Mononuclear cell (primary cell): ENCODE measurements at regions not wholly inside any gene's neighbourhood (a gene's known extent, or its start where the extent isn't known, plus 50 kb on each side); places are given as distances from the start of the nearest gene placed in this dataset.

Source experiments
- H3K27me3 ChIP-seq: 2 replicates; pipeline ENCODE4 v1.6.0; 2011; ENCODE audit warnings: low read length, control low read depth; ENCODE audit not compliant: insufficient read depth
- H3K4me1 ChIP-seq: 2 replicates; pipeline ENCODE4 v1.5.1; 2011; ENCODE audit warnings: mild to moderate bottlenecking, low read length, control low read depth; ENCODE audit not compliant: insufficient read depth
- H3K4me3 ChIP-seq: 2 replicates; pipeline ENCODE4 v1.5.1; 2011; ENCODE audit warnings: mild to moderate bottlenecking, low read length, moderate library complexity
- H3K9me3 ChIP-seq: 2 replicates; pipeline ENCODE4 v1.5.1; 2011; ENCODE audit warnings: low read depth, mild to moderate bottlenecking, control low read depth, low read length

GRCh38 chr17:77790143-77790829 lies 168.2 kb upstream of the TNRC6C start:
- H3K4me1 ChIP-seq: peaks cover under 1% of the 10 kb centered on the region
- H3K27me3 ChIP-seq: no peaks in the 10 kb centered on the region
- H3K9me3 ChIP-seq: no peaks in the 10 kb centered on the region
- H3K4me3 ChIP-seq: no peak overlapping the region

- Histone ChIP-seq H3K4me1 (no peaks in the 10 kb centered on the region), H3K4me3 (no peak overlapping the region), H3K9me3 (no peaks in the 10 kb centered on the region), H3K27me3 (no peaks in the 10 kb centered on the region)
These were observed 165.9 kb upstream of the TNRC6C start for GRCh38 chr17:77792626-77793025.

- Histone ChIP-seq H3K27me3 (no peaks in the 10 kb centered on the region), H3K9me3 (no peaks in the 10 kb centered on the region), H3K4me3 (no peak overlapping the region), H3K4me1 (no peaks in the 10 kb centered on the region)
These were observed 165.1 kb upstream of the TNRC6C start for GRCh38 chr17:77793146-77793970.

GRCh38 chr17:77793971-77794235 lies 164.6 kb upstream of the TNRC6C start:
- no peaks in the 10 kb centered on the region for H3K9me3 ChIP-seq
- no peaks in the 10 kb centered on the region for H3K4me1 ChIP-seq
- no peaks in the 10 kb centered on the region for H3K27me3 ChIP-seq
- no peak overlapping the region for H3K4me3 ChIP-seq

GRCh38 chr17:77794846-77795245 lies 163.7 kb upstream of the TNRC6C start:
- no peaks in the 10 kb centered on the region for H3K4me1 ChIP-seq
- no peak overlapping the region for H3K4me3 ChIP-seq
- H3K9me3 ChIP-seq: no peaks in the 10 kb centered on the region
- no peaks in the 10 kb centered on the region for H3K27me3 ChIP-seq

GRCh38 chr17:77795685-77796084 lies 162.8 kb upstream of the TNRC6C start:
- H3K27me3 ChIP-seq: no peaks in the 10 kb centered on the region
- H3K4me3 ChIP-seq: no peak overlapping the region
- no peaks in the 10 kb centered on the region for H3K4me1 ChIP-seq
- no peaks in the 10 kb centered on the region for H3K9me3 ChIP-seq

GRCh38 chr17:77796176-77796860 lies 162.2 kb upstream of the TNRC6C start:
- Histone ChIP-seq H3K4me3 (no peak overlapping the region), H3K4me1 (no peaks in the 10 kb centered on the region), H3K9me3 (no peaks in the 10 kb centered on the region), H3K27me3 (no peaks in the 10 kb centered on the region)

GRCh38 chr17:77798031-77798430 lies 160.5 kb upstream of the TNRC6C start:
- H3K27me3 ChIP-seq: peaks cover 4% of the 10 kb centered on the region
- H3K9me3 ChIP-seq: no peaks in the 10 kb centered on the region
- no peaks in the 10 kb centered on the region for H3K4me1 ChIP-seq
- no peak overlapping the region for H3K4me3 ChIP-seq

- Histone ChIP-seq H3K4me3 (no peak overlapping the region), H3K27me3 (peaks cover 4% of the 10 kb centered on the region)
These were observed 160.0 kb upstream of the TNRC6C start for GRCh38 chr17:77798481-77798880.

GRCh38 chr17:77800816-77801215 lies 157.7 kb upstream of the TNRC6C start:
- no peaks in the 10 kb centered on the region for H3K9me3 ChIP-seq
- H3K27me3 ChIP-seq: peaks cover 4% of the 10 kb centered on the region
- no peaks in the 10 kb centered on the region for H3K4me1 ChIP-seq
- H3K4me3 ChIP-seq: no peak overlapping the region

More at GRCh38 chr17:77798481-77798880, 160.0 kb upstream of the TNRC6C start:
- Histone ChIP-seq H3K4me1 (no peaks in the 10 kb centered on the region), H3K9me3 (no peaks in the 10 kb centered on the region)

- Histone ChIP-seq H3K4me1 (no peaks in the 10 kb centered on the region), H3K4me3 (no peak overlapping the region), H3K9me3 (no peaks in the 10 kb centered on the region), H3K27me3 (peaks cover 4% of the 10 kb centered on the region)
These were observed 156.8 kb upstream of the TNRC6C start for GRCh38 chr17:77801545-77802332.

- no peak overlapping the region for H3K4me3 ChIP-seq
- H3K27me3 ChIP-seq: peaks cover 4% of the 10 kb centered on the region
- H3K9me3 ChIP-seq: no peaks in the 10 kb centered on the region
- no peaks in the 10 kb centered on the region for H3K4me1 ChIP-seq
These were observed 156.2 kb upstream of the TNRC6C start for GRCh38 chr17:77802333-77802615.

GRCh38 chr17:77802811-77803220 lies 155.7 kb upstream of the TNRC6C start:
- Histone ChIP-seq H3K4me1 (no peaks in the 10 kb centered on the region), H3K4me3 (no peak overlapping the region), H3K27me3 (peaks cover 4% of the 10 kb centered on the region), H3K9me3 (no peaks in the 10 kb centered on the region)

- no peaks in the 10 kb centered on the region for H3K9me3 ChIP-seq
- H3K27me3 ChIP-seq: peaks cover 4% of the 10 kb centered on the region
- no peaks in the 10 kb centered on the region for H3K4me1 ChIP-seq
- no peak overlapping the region for H3K4me3 ChIP-seq
These were observed 154.8 kb upstream of the TNRC6C start for GRCh38 chr17:77803726-77804125.

- Histone ChIP-seq H3K4me3 (no peak overlapping the region), H3K27me3 (peaks cover 4% of the 10 kb centered on the region), H3K9me3 (no peaks in the 10 kb centered on the region), H3K4me1 (no peaks in the 10 kb centered on the region)
These were observed 153.6 kb upstream of the TNRC6C start for GRCh38 chr17:77804796-77805426.
